NCI-H748 (cell line): ENCODE measurements at regions not wholly inside any gene's neighbourhood (a gene's known extent, or its start where the extent isn't known, plus 50 kb on each side); places are given as distances from the start of the nearest gene placed in this dataset.

Experiments used
- DNase-seq: peaks from one replicate; lab custom pipeline; 2025; ENCODE audit not compliant: unreplicated experiment; lab: John Stamatoyannopoulos, UW

- no peak for DNase-seq
Measured at GRCh38 chr12:115207216-115207915, 523.4 kb upstream of the TBX3 start.

- no peak for DNase-seq
Measured at GRCh38 chr12:115206801-115207200, 522.8 kb upstream of the TBX3 start.

GRCh38 chr12:115205755-115206308 is 521.9 kb upstream of the TBX3 start:
- DNase-seq, result no peak

- DNase-seq, result no peak
Measured at GRCh38 chr12:115204957-115205754, 521.2 kb upstream of the TBX3 start.

GRCh38 chr12:115203701-115204100 is 519.7 kb upstream of the TBX3 start:
- DNase-seq, result no peak

- DNase-seq, result no peak
Measured at GRCh38 chr12:115201966-115202365, 518.0 kb upstream of the TBX3 start.

GRCh38 chr12:115199831-115200230 is 515.9 kb upstream of the TBX3 start:
- DNase-seq, result no peak

- DNase-seq, result no peak
Measured at GRCh38 chr12:115194857-115195256, 510.9 kb upstream of the TBX3 start.

- DNase-seq, result no peak
Measured at GRCh38 chr12:115194448-115194847, 510.5 kb upstream of the TBX3 start.

GRCh38 chr12:115191342-115191741 is 507.4 kb upstream of the TBX3 start:
- no peak for DNase-seq

- DNase-seq, result no peak
Measured at GRCh38 chr12:115190010-115190770, 506.2 kb upstream of the TBX3 start.

- DNase-seq, result no peak
Measured at GRCh38 chr12:115185506-115185905, 501.5 kb upstream of the TBX3 start.

GRCh38 chr12:115183752-115184151 is 499.8 kb upstream of the TBX3 start:
- DNase-seq, result no peak

GRCh38 chr12:115177899-115178298 is 493.9 kb upstream of the TBX3 start:
- no peak for DNase-seq

GRCh38 chr12:115176741-115177400 is 492.9 kb upstream of the TBX3 start:
- no peak for DNase-seq

GRCh38 chr12:115174920-115175319 is 490.9 kb upstream of the TBX3 start:
- DNase-seq, result no peak

- no peak for DNase-seq
Measured at GRCh38 chr12:115172521-115172920, 488.5 kb upstream of the TBX3 start.

- no peak for DNase-seq
Measured at GRCh38 chr12:115169981-115170380, 486.0 kb upstream of the TBX3 start.

GRCh38 chr12:115166698-115167315 is 482.8 kb upstream of the TBX3 start:
- DNase-seq, result no peak

GRCh38 chr12:115163710-115164109 is 479.7 kb upstream of the TBX3 start:
- DNase-seq, result peak; percentile 81
